ENCODE measurements at regions not wholly inside any gene's neighbourhood (a gene's known extent, or its start where the extent isn't known, plus 50 kb on each side); places are given as distances from the start of the nearest gene placed in this dataset.

- DNase-seq: no peak
- Histone ChIP-seq H3K27ac (ENCODE audit: insufficient read depth in 1 of 2, low read depth in 1 of 2, low read length in 2 of 2, poor library complexity in 1 of 2, severe bottlenecking in 2 of 2) (no peak overlapping the region), H3K9me3 (ENCODE audit: control extremely low read depth in 1 of 5, control insufficient read depth in 4 of 5, insufficient read depth in 2 of 5, low read depth in 1 of 5, low read length in 4 of 5) (peaks cover 2 to 26% (median 5%) of the 10 kb centered on the region in 5 experiments), H3K27me3 (replicated peaks in 2 of 5; ENCODE audit: control insufficient read depth in 4 of 5, insufficient read depth in 5 of 5, low read length in 4 of 5) (no peaks in the 10 kb centered on the region), H3K36me3 (ENCODE audit: control insufficient read depth in 4 of 4, insufficient read depth in 4 of 4, low read length in 3 of 4) (no peaks in the 10 kb centered on the region), H3K4me3 (ENCODE audit: control insufficient read depth in 1 of 7, extremely low read depth in 1 of 7, insufficient read depth in 4 of 7, low read depth in 2 of 7, low read length in 6 of 7) (no peak overlapping the region), H3K4me1 (ENCODE audit: control extremely low read depth in 1 of 4, control insufficient read depth in 4 of 4, insufficient read depth in 4 of 4, low read length in 3 of 4) (no peaks in the 10 kb centered on the region)
- 100% methylated on average over 3 of the region's 3 CpGs for WGBS (ENCODE audit: insufficient coverage)
- ChIA-PET POLR2A (no interaction called here), CTCF (no interaction called here)
Observed at GRCh38 chr10:61330669-61331068, 122.5 kb downstream of the TMEM26 start.

- Histone ChIP-seq H3K4me3 (ENCODE audit: control insufficient read depth in 1 of 7, extremely low read depth in 1 of 7, insufficient read depth in 4 of 7, low read depth in 2 of 7, low read length in 6 of 7) (no peak overlapping the region), H3K27ac (ENCODE audit: insufficient read depth in 1 of 2, low read depth in 1 of 2, low read length in 2 of 2, poor library complexity in 1 of 2, severe bottlenecking in 2 of 2) (no peak overlapping the region), H3K27me3 (replicated peaks in 2 of 5; ENCODE audit: control insufficient read depth in 4 of 5, insufficient read depth in 5 of 5, low read length in 4 of 5) (no peaks in the 10 kb centered on the region), H3K9me3 (ENCODE audit: control extremely low read depth in 1 of 5, control insufficient read depth in 4 of 5, insufficient read depth in 2 of 5, low read depth in 1 of 5, low read length in 4 of 5) (peaks cover 2 to 26% (median 5%) of the 10 kb centered on the region in 5 experiments), H3K36me3 (ENCODE audit: control insufficient read depth in 4 of 4, insufficient read depth in 4 of 4, low read length in 3 of 4) (no peaks in the 10 kb centered on the region), H3K4me1 (ENCODE audit: control extremely low read depth in 1 of 4, control insufficient read depth in 4 of 4, insufficient read depth in 4 of 4, low read length in 3 of 4) (no peaks in the 10 kb centered on the region)
- CTCF ChIA-PET: no interaction called here
- POLR2A ChIA-PET: no interaction called here
- WGBS (ENCODE audit: insufficient coverage): no CpG with 5 or more reads among the region's 2 CpGs
- DNase-seq: no peak
Observed at GRCh38 chr10:61329854-61330253, 123.3 kb downstream of the TMEM26 start.

GRCh38 chr10:61325223-61325960 lies 127.8 kb downstream of the TMEM26 start:
- ChIA-PET POLR2A (no interaction called here), CTCF (no interaction called here)
- Histone ChIP-seq H3K4me1 (ENCODE audit: control extremely low read depth in 1 of 4, control insufficient read depth in 4 of 4, insufficient read depth in 4 of 4, low read length in 3 of 4) (no peaks in the 10 kb centered on the region), H3K36me3 (ENCODE audit: control insufficient read depth in 4 of 4, insufficient read depth in 4 of 4, low read length in 3 of 4) (no peaks in the 10 kb centered on the region), H3K4me3 (ENCODE audit: control insufficient read depth in 1 of 7, extremely low read depth in 1 of 7, insufficient read depth in 4 of 7, low read depth in 2 of 7, low read length in 6 of 7) (no peak overlapping the region), H3K27ac (ENCODE audit: insufficient read depth in 1 of 2, low read depth in 1 of 2, low read length in 2 of 2, poor library complexity in 1 of 2, severe bottlenecking in 2 of 2) (no peak overlapping the region), H3K9me3 (ENCODE audit: control extremely low read depth in 1 of 5, control insufficient read depth in 4 of 5, insufficient read depth in 2 of 5, low read depth in 1 of 5, low read length in 4 of 5) (peaks cover 1 to 23% (median 3%) of the 10 kb centered on the region in 5 experiments), H3K27me3 (replicated peaks in 2 of 5; ENCODE audit: control insufficient read depth in 4 of 5, insufficient read depth in 5 of 5, low read length in 4 of 5) (no peaks in the 10 kb centered on the region)
- WGBS (ENCODE audit: insufficient coverage): 100% methylated on average over 1 of the region's 5 CpGs
- DNase-seq: no peak

- H3K9me3 ChIP-seq (ENCODE audit: control extremely low read depth in 1 of 5, control insufficient read depth in 4 of 5, insufficient read depth in 2 of 5, low read depth in 1 of 5, low read length in 4 of 5): peaks cover 0 to 9% (median 0%) of the 10 kb centered on the region in 5 experiments
- no peaks in the 10 kb centered on the region for H3K4me1 ChIP-seq (ENCODE audit: control extremely low read depth in 1 of 4, control insufficient read depth in 4 of 4, insufficient read depth in 4 of 4, low read length in 3 of 4)
- CTCF ChIA-PET: no interaction called here
- H3K4me3 ChIP-seq (ENCODE audit: control insufficient read depth in 1 of 7, extremely low read depth in 1 of 7, insufficient read depth in 4 of 7, low read depth in 2 of 7, low read length in 6 of 7): no peak overlapping the region
- no peaks in the 10 kb centered on the region for H3K36me3 ChIP-seq (ENCODE audit: control insufficient read depth in 4 of 4, insufficient read depth in 4 of 4, low read length in 3 of 4)
- POLR2A ChIA-PET: no interaction called here
- no peaks in the 10 kb centered on the region for H3K27me3 ChIP-seq (replicated peaks in 2 of 5; ENCODE audit: control insufficient read depth in 4 of 5, insufficient read depth in 5 of 5, low read length in 4 of 5)
- no peak overlapping the region for H3K27ac ChIP-seq (ENCODE audit: insufficient read depth in 1 of 2, low read depth in 1 of 2, low read length in 2 of 2, poor library complexity in 1 of 2, severe bottlenecking in 2 of 2)
- DNase-seq: no peak
Observed at GRCh38 chr10:61323726-61324125, 129.5 kb downstream of the TMEM26 start.

- ChIA-PET CTCF (no interaction called here), POLR2A (no interaction called here)
- no peak for DNase-seq
- H3K27me3 ChIP-seq (replicated peaks in 2 of 5; ENCODE audit: control insufficient read depth in 4 of 5, insufficient read depth in 5 of 5, low read length in 4 of 5): no peaks in the 10 kb centered on the region
- H3K9me3 ChIP-seq (ENCODE audit: control extremely low read depth in 1 of 5, control insufficient read depth in 4 of 5, insufficient read depth in 2 of 5, low read depth in 1 of 5, low read length in 4 of 5): no peaks in the 10 kb centered on the region
- no peak overlapping the region for H3K27ac ChIP-seq (ENCODE audit: insufficient read depth in 1 of 2, low read depth in 1 of 2, low read length in 2 of 2, poor library complexity in 1 of 2, severe bottlenecking in 2 of 2)
- H3K4me1 ChIP-seq (ENCODE audit: control extremely low read depth in 1 of 4, control insufficient read depth in 4 of 4, insufficient read depth in 4 of 4, low read length in 3 of 4): no peaks in the 10 kb centered on the region
- H3K4me3 ChIP-seq (ENCODE audit: control insufficient read depth in 1 of 7, extremely low read depth in 1 of 7, insufficient read depth in 4 of 7, low read depth in 2 of 7, low read length in 6 of 7): no peak overlapping the region
- H3K36me3 ChIP-seq (ENCODE audit: control insufficient read depth in 4 of 4, insufficient read depth in 4 of 4, low read length in 3 of 4): no peaks in the 10 kb centered on the region
- WGBS (ENCODE audit: insufficient coverage): 96% methylated on average over 3 of the region's 3 CpGs
Observed at GRCh38 chr10:61321041-61321857, 131.9 kb downstream of the TMEM26 start.

- Histone ChIP-seq H3K4me1 (ENCODE audit: control extremely low read depth in 1 of 4, control insufficient read depth in 4 of 4, insufficient read depth in 4 of 4, low read length in 3 of 4) (no peaks in the 10 kb centered on the region), H3K27me3 (replicated peaks in 2 of 5; ENCODE audit: control insufficient read depth in 4 of 5, insufficient read depth in 5 of 5, low read length in 4 of 5) (no peaks in the 10 kb centered on the region), H3K27ac (ENCODE audit: insufficient read depth in 1 of 2, low read depth in 1 of 2, low read length in 2 of 2, poor library complexity in 1 of 2, severe bottlenecking in 2 of 2) (no peak overlapping the region), H3K36me3 (ENCODE audit: control insufficient read depth in 4 of 4, insufficient read depth in 4 of 4, low read length in 3 of 4) (no peaks in the 10 kb centered on the region), H3K9me3 (ENCODE audit: control extremely low read depth in 1 of 5, control insufficient read depth in 4 of 5, insufficient read depth in 2 of 5, low read depth in 1 of 5, low read length in 4 of 5) (no peaks in the 10 kb centered on the region), H3K4me3 (ENCODE audit: control insufficient read depth in 1 of 7, extremely low read depth in 1 of 7, insufficient read depth in 4 of 7, low read depth in 2 of 7, low read length in 6 of 7) (no peak overlapping the region)
- WGBS (ENCODE audit: insufficient coverage): 100% methylated on average over 1 of the region's 5 CpGs
- no peak for DNase-seq
- ChIA-PET POLR2A (no interaction called here), CTCF (no interaction called here)
Observed at GRCh38 chr10:61320257-61320587, 133.0 kb downstream of the TMEM26 start.

- no peak overlapping the region for H3K27ac ChIP-seq (ENCODE audit: insufficient read depth in 1 of 2, low read depth in 1 of 2, low read length in 2 of 2, poor library complexity in 1 of 2, severe bottlenecking in 2 of 2)
- no peak for DNase-seq
- ChIA-PET CTCF (no interaction called here), POLR2A (no interaction called here)
- H3K27me3 ChIP-seq (replicated peaks in 2 of 5; ENCODE audit: control insufficient read depth in 4 of 5, insufficient read depth in 5 of 5, low read length in 4 of 5): no peaks in the 10 kb centered on the region
- no peaks in the 10 kb centered on the region for H3K36me3 ChIP-seq (ENCODE audit: control insufficient read depth in 4 of 4, insufficient read depth in 4 of 4, low read length in 3 of 4)
- no peaks in the 10 kb centered on the region for H3K4me1 ChIP-seq (ENCODE audit: control extremely low read depth in 1 of 4, control insufficient read depth in 4 of 4, insufficient read depth in 4 of 4, low read length in 3 of 4)
- H3K4me3 ChIP-seq (ENCODE audit: control insufficient read depth in 1 of 7, extremely low read depth in 1 of 7, insufficient read depth in 4 of 7, low read depth in 2 of 7, low read length in 6 of 7): no peak overlapping the region
- no peaks in the 10 kb centered on the region for H3K9me3 ChIP-seq (ENCODE audit: control extremely low read depth in 1 of 5, control insufficient read depth in 4 of 5, insufficient read depth in 2 of 5, low read depth in 1 of 5, low read length in 4 of 5)
- WGBS (ENCODE audit: insufficient coverage): 100% methylated on average over 2 of the region's 5 CpGs
Observed at GRCh38 chr10:61319386-61320256, 133.6 kb downstream of the TMEM26 start.
